ENCODE measurements at regions not wholly inside any gene's neighbourhood (a gene's known extent, or its start where the extent isn't known, plus 50 kb on each side); places are given as distances from the start of the nearest gene placed in this dataset.

DNA sequence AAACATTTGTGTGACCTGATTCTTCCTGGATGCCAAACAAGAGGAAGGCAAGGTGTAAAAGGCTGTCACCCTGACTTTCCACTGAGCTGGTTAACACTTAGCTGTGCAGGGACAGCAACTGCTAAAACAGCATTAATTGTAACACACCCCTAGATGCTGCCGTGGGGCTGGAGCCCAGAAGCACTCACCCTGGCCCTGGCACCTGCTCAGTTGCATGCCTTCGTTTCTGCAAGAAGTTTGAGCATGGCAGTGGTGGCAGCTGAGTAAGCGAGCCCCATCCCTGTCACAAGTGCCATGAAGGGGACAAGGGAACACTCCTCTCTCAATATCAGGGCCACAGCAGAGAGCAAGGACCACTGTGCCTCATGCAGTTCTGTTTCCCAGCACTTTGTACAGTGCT lies 330.2 kb downstream of the TMEM114 start:
- no peak for DNase-seq

DNA sequence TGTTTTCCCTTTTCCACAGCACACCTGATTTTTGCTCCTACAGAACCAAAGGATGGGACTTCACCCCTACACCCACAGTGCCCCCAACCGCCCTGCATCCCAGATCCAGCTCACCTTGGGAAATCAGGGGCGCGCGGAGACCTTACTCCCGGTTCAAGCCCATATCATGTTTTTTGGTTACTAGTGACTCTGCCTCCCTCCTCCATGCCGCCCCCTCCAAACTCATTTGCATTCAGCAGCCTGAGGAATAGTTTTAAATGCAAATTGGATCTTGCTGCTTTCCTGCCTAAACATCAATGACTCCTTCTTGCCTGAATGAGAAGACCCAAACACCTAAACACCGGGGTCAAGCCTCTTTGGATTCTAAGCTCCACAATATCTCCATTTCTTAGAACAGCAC lies 331.8 kb downstream of the TMEM114 start:
- no peak for DNase-seq

DNA sequence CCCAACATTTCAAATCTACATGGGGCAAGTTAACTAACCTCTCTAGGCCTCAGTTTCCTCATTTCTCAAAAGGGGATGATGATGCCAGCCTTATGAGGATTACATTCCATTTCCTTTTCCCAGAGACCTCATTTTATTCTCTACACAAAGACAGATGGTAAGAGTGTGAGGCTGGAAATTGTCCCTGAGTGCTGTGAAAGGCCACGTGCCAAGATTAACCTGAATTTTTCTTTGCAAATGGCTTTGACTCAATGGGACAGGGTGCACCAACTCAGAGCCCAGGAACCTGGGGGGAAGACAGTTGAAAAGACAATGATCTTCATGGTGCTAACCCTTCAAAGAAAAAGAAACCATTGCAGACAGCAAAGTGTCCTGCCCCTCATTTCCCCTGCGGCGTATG lies 332.8 kb downstream of the TMEM114 start:
- DNase-seq = no peak

DNA sequence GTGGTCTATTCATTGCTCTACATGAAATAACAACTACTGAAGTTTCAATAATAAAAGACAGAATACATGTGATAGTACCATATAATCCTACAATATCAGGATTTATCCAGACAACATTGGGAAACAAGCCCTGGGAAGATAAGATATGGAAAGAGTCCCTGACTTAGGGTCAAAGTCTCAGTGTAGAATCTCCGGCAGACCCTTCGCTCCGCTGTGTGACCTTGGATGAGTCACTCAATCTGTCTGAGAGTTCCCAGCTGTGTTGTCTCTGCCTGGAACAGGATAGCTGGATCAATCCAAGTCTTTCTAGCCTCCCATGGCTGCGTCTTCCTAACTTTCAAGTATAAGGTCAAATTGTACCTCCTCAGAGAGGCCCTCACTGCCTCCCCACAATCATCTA lies 335.9 kb downstream of the TMEM114 start:
- DNase-seq = no peak

DNA sequence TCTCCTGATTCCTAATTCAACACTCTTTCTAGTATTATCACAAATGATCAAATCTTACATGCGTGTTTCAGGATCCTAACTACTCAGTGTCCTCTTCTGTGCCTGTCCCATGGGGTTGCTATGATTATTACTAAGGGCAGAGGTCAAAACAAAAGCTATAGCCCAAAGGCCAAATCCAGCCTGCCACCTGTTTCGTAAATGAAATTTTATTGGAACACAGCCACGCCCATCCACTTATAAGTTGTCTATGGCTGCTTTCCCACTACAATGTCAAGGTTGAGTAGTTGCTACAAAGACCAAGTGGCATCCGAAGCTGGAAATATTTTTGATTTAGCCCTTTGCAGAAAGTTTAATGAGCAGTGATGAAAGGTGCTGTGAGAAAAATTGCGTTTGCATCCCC lies 336.6 kb downstream of the TMEM114 start:
- no peak for DNase-seq

DNA sequence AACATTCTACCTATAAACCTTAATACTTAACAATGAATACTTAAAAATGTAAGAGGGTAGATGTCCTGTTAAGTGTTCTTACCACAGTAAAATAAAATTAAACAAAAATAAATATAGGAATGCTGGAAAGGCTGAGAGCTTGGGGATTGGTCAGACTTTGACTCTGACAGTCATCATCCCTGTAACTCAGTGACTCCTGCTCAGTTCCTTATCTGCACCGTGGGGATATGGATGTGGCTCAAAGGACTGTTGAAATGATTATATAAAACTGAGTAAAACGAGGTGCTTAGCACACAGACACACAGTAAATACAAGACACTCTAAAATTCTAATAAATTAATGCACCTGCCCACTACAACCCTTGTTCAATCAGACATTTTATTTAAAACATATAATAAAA lies 338.6 kb downstream of the TMEM114 start:
- DNase-seq = no peak

DNA sequence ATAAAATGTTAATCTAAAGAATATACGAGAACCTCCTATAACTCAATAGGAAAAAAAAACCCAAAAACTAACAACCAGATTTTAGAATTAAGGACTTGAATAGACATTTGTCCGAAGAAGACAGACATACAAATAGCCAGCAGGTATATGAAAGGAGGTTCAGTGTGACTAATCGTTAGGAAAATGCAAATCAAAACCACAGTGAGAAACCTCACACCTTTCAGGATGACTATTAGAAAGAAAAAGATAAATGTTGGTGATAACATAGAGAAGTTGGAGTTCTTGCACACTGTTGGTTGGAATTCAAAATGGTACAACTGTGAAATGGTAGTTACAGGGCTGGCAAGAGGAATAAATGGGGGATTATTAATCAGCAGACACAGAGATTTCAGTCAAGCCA lies 339.0 kb downstream of the TMEM114 start:
- no peak for DNase-seq

DNA sequence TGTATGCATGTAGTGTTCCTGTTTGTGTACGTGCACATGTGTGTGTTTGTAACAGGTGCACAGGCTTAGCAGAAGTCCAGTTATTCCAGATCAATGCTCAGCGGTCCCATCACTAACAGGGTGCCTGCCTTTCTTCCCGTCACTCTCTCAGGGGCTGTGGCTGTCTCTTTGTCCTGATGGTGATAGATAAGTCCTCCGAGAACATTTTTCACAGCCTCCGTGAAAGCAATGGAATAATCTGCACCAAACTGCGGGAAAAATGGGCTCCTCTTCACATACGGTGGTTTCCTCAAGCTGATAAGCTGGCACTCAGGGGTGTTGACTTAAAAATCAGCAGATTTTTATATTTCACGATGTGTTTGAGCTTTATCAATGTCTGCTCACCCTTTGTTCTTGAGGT lies 342.3 kb downstream of the TMEM114 start:
- no peak for DNase-seq

DNA sequence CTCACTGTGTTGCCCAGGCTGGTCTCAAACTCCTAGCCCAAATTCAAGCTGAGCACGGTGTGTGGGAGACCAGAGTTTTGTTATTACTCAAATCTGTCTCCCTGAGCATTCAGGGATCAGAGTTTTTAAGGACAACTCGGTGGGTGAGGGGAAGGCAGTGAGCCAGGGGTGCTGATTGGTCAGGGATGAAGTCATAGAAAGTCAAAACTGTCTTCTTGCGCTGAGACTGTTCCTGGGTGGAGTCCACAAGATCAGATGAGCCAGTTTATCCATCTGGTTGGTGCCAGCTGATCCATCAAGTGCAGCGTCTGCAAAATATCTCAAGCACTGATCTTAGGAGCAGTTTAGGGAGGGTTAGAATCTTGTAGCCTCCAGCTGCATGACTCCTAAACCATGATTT lies 346.3 kb downstream of the TMEM114 start:
- no peak for DNase-seq

DNA sequence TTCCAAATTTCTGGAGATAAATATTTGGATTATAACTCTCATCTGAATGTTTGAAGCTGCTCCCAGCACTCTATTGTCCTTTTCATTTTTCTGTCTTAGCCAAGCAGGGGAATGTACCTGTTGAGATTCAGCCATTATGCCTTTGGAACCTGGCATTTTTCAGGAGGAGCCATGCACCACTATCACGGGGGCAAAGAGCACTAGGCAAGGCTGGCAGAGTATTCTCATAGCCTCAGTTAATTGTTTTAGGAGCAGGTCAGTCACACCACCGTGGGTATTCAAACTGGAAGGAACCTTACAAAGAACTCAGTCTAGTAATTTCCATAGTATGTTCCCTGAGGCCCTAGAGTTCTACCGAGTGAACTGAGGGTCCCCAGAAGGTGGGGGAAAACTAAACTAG lies 348.9 kb downstream of the TMEM114 start:
- no peak for DNase-seq

DNA sequence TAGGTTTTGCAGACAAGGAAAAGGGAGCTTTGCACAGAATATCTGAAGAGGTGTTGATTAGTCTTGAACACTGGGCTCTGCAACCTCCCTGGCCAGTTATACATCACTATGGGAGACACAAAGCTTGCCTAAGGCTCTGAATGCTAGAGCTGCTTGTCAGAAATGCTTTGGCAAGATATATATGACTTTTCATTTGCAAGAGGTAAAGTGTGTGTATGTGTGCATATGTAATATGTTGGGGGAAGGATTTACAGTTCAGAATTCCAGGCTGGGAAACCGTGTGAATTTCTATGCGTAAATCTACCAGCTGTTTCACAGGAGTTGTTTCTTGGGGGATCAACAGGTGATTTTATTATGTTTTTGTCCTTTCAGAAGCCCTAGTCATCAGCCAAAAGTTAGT lies 350.9 kb downstream of the TMEM114 start:
- DNase-seq = no peak

DNA sequence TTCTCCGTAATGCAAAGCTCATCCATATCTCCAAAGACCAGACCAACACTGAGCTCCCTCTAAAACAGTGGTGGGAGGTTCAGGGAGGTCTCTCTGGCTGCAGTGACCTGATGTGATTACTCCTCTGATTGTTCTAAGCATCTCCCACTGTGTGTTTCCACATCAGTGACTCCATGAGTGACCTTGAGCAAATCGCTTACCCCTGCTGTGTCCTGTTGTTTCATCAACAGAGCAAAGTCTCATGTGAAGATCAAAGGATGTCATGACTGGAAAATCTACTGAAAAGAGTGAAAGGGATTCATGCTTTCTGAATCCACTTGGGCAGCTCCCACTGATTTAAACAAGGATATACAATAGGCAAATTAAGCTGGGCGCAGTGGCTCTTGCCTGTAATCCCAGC lies 352.9 kb downstream of the TMEM114 start:
- no peak for DNase-seq

DNA sequence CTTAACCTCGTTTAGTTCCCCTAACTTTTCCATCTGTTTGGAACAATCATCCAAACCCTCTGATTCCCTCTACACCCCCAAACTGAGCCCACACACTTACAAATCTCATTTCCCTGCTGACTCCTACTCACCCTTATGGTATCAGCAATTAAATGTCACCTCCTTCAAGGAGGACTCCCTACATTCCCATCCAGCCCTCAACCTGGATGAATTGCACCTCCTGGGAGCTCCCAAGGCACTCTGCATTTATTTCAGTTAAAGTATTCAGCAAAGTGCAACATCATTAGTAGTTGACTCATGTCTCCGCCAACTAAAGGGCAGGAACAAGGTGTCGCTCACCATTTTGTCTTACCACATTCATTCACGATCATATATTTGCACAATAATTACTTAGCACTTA lies 353.5 kb downstream of the TMEM114 start:
- DNase-seq = no peak

DNA sequence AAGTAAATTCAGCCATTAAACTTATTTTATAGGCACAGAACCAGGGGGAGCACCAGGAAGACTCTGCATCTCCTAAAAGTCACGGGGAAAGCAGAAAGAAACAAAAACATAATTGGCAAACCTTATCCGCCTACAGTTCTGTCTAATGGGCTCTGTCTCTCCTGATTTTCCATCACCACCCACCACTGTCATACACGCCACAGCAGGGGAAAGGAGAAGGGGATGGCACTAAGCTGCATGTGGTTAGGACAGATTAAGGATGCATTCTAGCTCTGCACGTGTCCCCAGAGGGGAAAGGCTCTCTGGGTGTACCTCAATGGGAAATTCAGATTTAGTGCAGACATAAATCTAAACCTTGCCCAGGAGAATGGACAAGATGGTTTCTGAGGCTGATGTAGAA lies 359.8 kb downstream of the TMEM114 start:
- DNase-seq = no peak

DNA sequence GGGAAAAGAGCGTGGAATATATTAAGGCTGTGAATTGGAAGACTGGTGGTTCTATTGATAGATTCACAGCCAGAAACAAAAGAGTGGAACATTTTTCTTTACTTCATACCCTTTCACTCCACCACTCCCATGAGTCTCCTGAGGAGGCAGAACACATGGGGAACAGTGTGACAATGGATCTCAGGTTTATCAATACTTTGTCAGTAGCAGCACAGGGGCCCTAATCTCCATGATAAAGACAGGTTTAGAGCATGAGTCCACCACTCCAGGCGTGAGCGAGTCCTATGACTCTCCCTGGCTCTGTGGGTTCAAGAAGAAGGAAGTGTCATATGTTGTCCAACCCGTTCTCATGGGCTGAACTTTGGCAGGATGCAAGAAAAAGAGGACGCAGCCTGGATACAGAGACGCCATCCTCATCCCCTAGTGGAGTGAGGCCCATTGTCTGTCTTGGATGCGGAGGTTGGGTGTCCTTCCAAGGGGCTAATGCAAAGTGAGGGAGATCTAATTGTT lies 361.2 kb downstream of the TMEM114 start:
- DNase-seq = no peak

DNA sequence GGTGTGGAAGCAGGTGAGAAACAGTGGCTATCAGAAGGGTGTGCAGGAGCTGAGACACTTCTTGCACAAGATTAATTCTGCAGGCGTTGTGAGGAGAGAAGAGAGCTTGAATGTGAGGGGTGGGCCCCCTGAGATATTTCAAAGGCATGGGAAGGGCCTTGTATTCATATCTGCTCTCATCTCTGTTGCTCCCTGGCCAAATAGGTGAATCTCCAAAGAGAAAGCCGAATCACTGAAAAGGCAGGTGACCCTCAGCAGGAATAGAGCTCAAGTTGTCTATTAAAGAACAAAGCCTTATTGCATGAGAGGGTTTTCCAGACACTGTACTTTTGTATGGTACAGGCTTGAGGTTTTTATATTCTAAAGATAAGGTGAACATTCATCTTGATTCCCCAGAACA lies 373.1 kb downstream of the TMEM114 start:
- no peak for DNase-seq

DNA sequence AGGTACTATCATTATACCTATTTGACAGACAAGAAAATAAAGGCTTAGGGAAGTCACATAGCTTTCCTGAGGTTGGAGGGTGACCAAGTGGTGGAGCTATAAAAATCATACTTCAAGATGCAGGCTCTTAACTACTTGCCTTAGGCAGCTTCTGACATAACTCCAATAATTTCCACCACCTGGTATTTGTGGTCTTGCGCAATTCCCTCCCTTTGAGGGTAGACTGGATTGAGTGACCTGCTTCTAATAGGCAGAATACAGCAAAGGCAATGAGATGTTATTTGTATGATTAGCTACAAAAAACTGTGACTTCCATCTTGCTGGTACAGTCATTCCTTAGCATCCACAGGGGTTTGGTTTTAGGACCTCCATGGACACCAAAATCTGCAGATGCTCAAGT lies 385.5 kb downstream of the TMEM114 start:
- DNase-seq = no peak

DNA sequence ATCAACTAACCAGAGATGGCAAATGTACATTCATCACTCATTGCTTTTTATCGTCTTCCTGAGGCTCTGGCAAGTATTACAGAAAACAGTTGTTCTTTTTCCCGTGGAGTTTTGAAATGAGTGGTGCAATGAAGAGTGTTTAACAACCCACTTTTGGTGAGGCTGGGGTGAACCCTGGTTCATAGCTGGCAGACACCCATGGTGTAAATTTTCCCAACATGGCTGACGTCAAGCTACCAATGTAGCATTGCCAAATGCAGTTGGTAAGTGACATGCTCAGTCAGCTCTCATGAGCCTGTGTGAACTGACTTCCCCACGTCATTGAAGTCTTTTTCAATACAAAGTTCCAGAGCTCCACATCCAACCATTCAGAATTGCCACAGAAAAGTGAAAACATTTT lies 386.2 kb downstream of the TMEM114 start:
- no peak for DNase-seq

DNA sequence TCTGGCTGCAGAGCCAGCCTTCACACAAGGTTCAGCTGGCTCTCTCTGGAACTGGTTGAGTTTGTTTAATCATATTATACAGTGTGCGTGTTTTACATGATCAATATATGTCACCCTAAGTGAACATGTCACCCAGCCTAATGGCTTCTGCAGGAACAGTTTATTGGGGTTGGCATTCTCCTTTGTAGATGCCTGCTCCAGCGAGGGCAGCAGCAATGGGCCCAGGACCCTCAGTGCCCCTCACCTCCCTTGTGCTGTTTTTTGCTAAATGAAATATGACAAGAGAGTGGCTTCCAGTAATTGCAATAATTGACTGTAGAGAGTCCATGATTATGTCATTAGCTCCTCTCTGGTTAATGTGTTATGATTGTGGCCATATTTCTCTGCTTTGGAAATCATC lies 387.2 kb downstream of the TMEM114 start:
- DNase-seq = no peak

DNA sequence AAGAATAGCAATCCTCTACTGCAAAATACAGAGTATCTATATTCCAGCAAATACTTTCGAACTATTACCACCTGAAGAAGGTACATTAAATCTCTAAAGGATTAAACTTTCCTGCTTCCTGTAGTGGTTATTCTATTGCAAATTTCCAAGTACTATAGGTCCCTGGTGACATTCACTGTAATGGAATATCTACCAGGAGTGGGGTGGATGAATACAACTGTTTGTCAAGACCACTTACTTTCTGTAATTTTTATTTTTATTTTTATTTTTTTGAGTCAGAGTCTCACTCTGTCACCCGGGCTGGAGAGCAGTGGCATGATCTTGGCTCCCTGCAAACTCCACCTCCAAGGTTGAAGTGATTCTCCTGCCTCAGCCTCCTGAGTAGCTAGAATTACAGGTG lies 389.5 kb downstream of the TMEM114 start:
- DNase-seq = no peak

DNA sequence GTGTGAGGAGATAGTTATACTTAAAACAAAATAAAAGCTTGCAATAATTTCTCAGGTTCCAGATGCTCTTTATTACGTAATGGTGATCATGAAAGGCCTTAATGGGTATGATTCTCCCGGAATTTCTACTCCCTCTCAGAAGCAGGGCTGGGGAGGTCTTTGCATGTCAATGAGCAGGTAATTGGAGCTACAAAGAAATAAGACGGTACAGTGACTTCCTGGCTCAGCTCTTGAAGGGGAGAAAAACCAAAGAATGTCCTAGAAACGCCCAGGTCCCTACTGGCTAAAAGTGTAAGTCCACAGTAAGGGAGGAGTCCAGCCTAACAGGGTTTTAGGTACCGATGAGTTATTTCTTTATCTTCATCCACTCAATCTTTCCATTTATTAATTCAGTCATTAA lies 390.9 kb downstream of the TMEM114 start:
- DNase-seq = no peak

DNA sequence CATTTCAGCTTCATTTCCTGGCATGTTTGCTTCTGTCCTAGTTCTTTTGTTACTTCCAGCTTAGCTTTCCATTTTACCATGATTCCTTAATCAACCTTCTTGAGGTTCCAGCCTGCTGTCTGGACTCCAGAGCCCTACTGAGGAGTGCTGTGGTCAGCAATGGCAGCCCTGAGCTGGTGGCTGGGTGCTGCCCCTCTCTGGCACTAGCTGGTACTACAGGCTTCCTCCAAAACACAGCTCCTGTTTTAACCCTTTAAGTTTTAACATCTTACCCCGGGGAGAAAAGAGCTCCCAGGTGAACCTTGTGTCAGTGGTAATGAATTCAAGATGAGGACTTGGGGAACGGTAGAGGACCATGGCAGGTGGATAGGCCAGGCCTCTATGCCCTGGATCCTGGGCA lies 395.5 kb downstream of the TMEM114 start:
- DNase-seq = no peak

DNA sequence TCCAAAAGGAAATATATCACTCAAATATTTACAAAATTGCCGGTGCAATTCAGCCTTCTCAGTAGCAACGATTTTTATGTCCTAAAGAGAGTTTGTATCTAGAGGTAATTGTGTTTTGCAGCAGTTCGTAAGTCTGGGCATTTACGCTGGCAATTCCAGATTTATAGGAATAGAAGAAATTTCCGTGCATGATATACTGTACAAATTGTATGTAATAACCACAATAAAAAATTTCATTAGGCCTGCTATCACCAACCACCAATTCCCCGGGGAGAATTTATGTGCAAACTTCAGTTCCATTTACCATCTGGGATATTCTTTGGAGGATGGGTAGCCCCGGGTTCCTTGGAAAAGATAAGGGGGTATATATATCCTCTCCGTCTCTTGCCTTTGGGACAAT lies 401.5 kb downstream of the TMEM114 start:
- no peak for DNase-seq

DNA sequence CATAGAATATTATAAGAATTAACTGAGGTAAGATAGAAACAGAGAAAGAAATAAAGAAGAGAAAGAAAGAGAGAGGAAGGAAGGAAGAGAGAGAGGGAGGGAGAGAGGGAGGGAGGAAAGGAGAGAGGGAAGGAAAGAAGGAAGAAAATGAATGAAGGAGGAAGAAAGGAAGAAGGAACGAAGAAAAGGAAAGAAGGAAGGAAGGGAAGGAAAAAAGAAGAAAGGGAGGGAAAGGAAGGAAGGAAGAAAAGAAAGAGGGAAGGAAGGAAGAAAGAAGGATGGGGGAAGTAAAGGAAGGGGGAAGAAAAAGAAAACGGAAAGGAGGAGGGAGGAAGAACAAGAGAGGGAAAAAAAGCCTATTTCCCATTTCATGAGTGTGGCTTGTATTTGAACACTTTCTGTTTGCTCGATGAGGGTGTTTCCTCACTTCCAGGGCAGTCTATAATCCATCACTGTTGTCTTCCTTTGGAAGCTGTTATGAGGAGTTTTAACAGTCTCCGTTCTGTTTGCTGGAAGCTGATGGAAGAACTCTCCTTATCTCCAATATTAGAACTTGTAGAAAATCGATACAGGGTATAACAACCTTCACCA lies 402.4 kb downstream of the TMEM114 start:
- no peak for DNase-seq

DNA sequence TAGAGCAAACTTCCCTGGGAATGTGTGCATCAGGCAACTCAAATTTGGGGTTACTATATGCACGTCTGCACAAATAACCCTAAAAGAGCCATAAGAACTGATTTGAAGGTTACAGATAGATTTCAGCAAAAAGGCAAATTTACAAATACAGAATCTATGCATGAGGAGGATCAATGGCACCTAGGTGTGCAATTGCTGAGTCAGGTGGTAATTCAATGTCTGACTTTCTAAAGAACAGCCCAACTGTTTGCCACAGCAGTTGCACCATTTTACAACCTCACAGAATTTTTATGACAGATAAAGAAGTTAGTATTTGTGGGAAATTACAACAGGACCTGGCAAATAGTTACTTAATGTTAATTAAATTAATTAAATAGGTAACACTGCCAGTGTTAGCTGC lies 405.5 kb downstream of the TMEM114 start:
- DNase-seq = no peak
